Gastroesophageal sphincter (tissue), 4 donors: ENCODE measurements at regions not wholly inside any gene's neighbourhood (a gene's known extent, or its start where the extent isn't known, plus 50 kb on each side); places are given as distances from the start of the nearest gene placed in this dataset.

ENCODE experiments used
- ATAC-seq: fragments of 150-250 bp; one replicate; pipeline ENCODE4 v1.9.1; 2016; ENCODE audit warnings: mild to moderate bottlenecking, moderate library complexity
- H3K27ac ChIP-seq, 4 donors: fragments of 200-600 bp; sonication (generic) in 3 of 4; 1 replicate in 3 of 4; 2 replicates in 1 of 4; pipeline ENCODE4 v1.5.1; 2016 to 2019
- H3K27me3 ChIP-seq: fragments of 200-600 bp; sonication (generic); one replicate; pipeline ENCODE4 v1.5.1; 2019
- H3K36me3 ChIP-seq, 2 donors: fragments of 200-600 bp; sonication (generic); one replicate each; pipeline ENCODE4 v1.5.1; 2019; ENCODE audit warnings: control low read depth in 1 of 2
- H3K4me1 ChIP-seq, 3 donors: fragments of 200-600 bp; sonication (generic); 1 replicate in 2 of 3; 2 replicates in 1 of 3; pipeline ENCODE4 v1.5.1; 2016 to 2019; ENCODE audit warnings: control low read depth in 2 of 3
- H3K4me3 ChIP-seq, 2 donors: fragments of 200-600 bp; sonication (generic); one replicate each; pipeline ENCODE4 v1.5.1; 2019; ENCODE audit warnings: mild to moderate bottlenecking in 1 of 2, moderate library complexity in 1 of 2
- H3K9me3 ChIP-seq, 3 donors: fragments of 200-600 bp; sonication (generic); one replicate each; pipeline ENCODE4 v1.5.1; 2017 to 2019; ENCODE audit warnings: control low read depth in 2 of 3
- CTCF ChIP-seq, 4 experiments: fragments of 200-600 bp in 2 of 4; fragments of 450-650 bp in 2 of 4; sonication (generic) in 1 of 4; IDR thresholded peaks; one replicate each; pipeline ENCODE4 v1.5.1; 2017 to 2019; ENCODE audit warnings: antibody characterized with exemption in 4 of 4, mild to moderate bottlenecking in 2 of 4, moderate library complexity in 2 of 4
- EP300 ChIP-seq: sonication (generic); formaldehyde crosslinking; IDR thresholded peaks from one replicate; pipeline ENCODE4 v1.6.1; 2017; ENCODE audit warnings: antibody characterized with exemption, mild to moderate bottlenecking
- POLR2A ChIP-seq, 2 donors: fragments of 450-650 bp; IDR thresholded peaks; one replicate each; pipeline ENCODE4 v1.6.1; 2017; ENCODE audit warnings: antibody characterized with exemption in 2 of 2, mild to moderate bottlenecking in 2 of 2, moderate library complexity in 1 of 2
- POLR2AphosphoS5 ChIP-seq: sonication (generic); formaldehyde crosslinking; IDR thresholded peaks from one replicate; pipeline ENCODE4 v1.6.1; 2017; ENCODE audit warnings: antibody characterized with exemption
- WGBS, 2 donors: methylation state at CpG; one replicate each; pipeline ENCODE4 v1.1.5; 2018; ENCODE audit warnings: low coverage in 1 of 2; 5-methylcytosine and 5-hydroxymethylcytosine counted together

GRCh38 chr5:175235251-175235960, 208.6 kb downstream of the DRD1 start:
- ATAC-seq: no peak
- TF ChIP-seq EP300 (no peak), POLR2A (IDR thresholded peaks at IDR 0.05) (no peak), CTCF (IDR thresholded peaks at IDR 0.05) (no peak), POLR2AphosphoS5 (no peak)
- peaks cover 6% of the 10 kb centered on the region for H3K27me3 ChIP-seq
- H3K27ac ChIP-seq: no peak overlapping the region
- H3K36me3 ChIP-seq: no peaks in the 10 kb centered on the region
- H3K4me3 ChIP-seq: no peak overlapping the region
- 72 to 79% methylated on average over 4 to 6 of the region's 9 CpGs for WGBS, 2 donors
- H3K4me1 ChIP-seq: no peaks in the 10 kb centered on the region
- H3K9me3 ChIP-seq: no peaks in the 10 kb centered on the region

- ATAC-seq: no peak
- Histone ChIP-seq H3K4me3 (no peak overlapping the region), H3K4me1 (no peaks in the 10 kb centered on the region), H3K27me3 (no peaks in the 10 kb centered on the region), H3K27ac (no peak overlapping the region), H3K36me3 (no peaks in the 10 kb centered on the region), H3K9me3 (no peaks in the 10 kb centered on the region)
- no peak for TF ChIP-seq POLR2A (IDR thresholded peaks at IDR 0.05)
- TF ChIP-seq CTCF (IDR thresholded peaks at IDR 0.05): no peak
- no peak for TF ChIP-seq POLR2AphosphoS5
- TF ChIP-seq EP300: no peak
- 66 to 76% methylated on average over 7 of the region's 7 CpGs for WGBS, 2 donors
Measured at GRCh38 chr5:175230299-175230698, 213.7 kb downstream of the DRD1 start.

- ATAC-seq: no peak
- H3K4me1 ChIP-seq: no peaks in the 10 kb centered on the region
- H3K4me3 ChIP-seq: no peak overlapping the region
- H3K36me3 ChIP-seq: no peaks in the 10 kb centered on the region
- TF ChIP-seq CTCF (IDR thresholded peaks at IDR 0.05) (no peak), EP300 (no peak)
- no peaks in the 10 kb centered on the region for H3K27me3 ChIP-seq
- H3K27ac ChIP-seq: no peak overlapping the region
- no peaks in the 10 kb centered on the region for H3K9me3 ChIP-seq
- 88 to 100% methylated on average over 1 of the region's 1 CpG for WGBS, 2 donors
Measured at GRCh38 chr5:175226506-175226905, 217.5 kb downstream of the DRD1 start.

GRCh38 chr5:175223291-175223690, 220.7 kb downstream of the DRD1 start:
- Histone ChIP-seq H3K27me3 (no peaks in the 10 kb centered on the region), H3K27ac (no peak overlapping the region), H3K4me3 (no peak overlapping the region), H3K36me3 (no peaks in the 10 kb centered on the region), H3K9me3 (no peaks in the 10 kb centered on the region), H3K4me1 (no peaks in the 10 kb centered on the region)
- 35 to 53% methylated on average over 5 to 7 of the region's 7 CpGs for WGBS, 2 donors
- ATAC-seq: no peak
- no peak for TF ChIP-seq POLR2A (IDR thresholded peaks at IDR 0.05)
- no peak for TF ChIP-seq POLR2AphosphoS5
- TF ChIP-seq CTCF (IDR thresholded peaks at IDR 0.05): no peak
- TF ChIP-seq EP300: no peak

- H3K27ac ChIP-seq: no peak overlapping the region
- TF ChIP-seq POLR2AphosphoS5 (no peak), EP300 (no peak), POLR2A (IDR thresholded peaks at IDR 0.05) (no peak)
- no peaks in the 10 kb centered on the region for H3K36me3 ChIP-seq
- H3K4me3 ChIP-seq: no peak overlapping the region
- H3K4me1 ChIP-seq: no peaks in the 10 kb centered on the region
- 75 to 89% methylated on average over 1 to 2 of the region's 2 CpGs for WGBS, 2 donors
- H3K9me3 ChIP-seq: no peaks in the 10 kb centered on the region
- H3K27me3 ChIP-seq: no peaks in the 10 kb centered on the region
- ATAC-seq: no peak
Measured at GRCh38 chr5:175222621-175223020, 221.4 kb downstream of the DRD1 start.
